ENCODE measurements at regions not wholly inside any gene's neighbourhood (a gene's known extent, or its start where the extent isn't known, plus 50 kb on each side); places are given as distances from the start of the nearest gene placed in this dataset.

DNA sequence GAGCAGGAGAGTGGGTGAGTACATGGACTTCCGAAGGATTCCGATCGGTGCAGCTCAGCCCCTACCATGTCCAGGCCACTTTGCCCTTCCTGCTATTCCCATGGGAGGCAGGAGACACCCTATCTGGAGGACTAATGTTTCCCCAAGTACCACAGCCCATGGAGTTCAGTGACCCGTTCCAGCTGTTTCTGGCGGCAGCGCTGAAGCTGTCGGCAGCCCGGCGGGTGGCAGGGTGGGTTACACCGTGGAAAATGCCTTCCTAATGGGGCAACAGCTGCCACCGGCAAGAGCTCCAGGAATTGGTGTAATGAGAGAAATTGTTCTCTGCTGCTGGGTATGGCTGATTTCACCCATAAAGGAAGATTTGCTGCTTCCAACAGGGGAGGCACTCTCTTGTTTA is 98.3 kb downstream of the MYCN start:
- TF ChIP-seq, protein P1, sequence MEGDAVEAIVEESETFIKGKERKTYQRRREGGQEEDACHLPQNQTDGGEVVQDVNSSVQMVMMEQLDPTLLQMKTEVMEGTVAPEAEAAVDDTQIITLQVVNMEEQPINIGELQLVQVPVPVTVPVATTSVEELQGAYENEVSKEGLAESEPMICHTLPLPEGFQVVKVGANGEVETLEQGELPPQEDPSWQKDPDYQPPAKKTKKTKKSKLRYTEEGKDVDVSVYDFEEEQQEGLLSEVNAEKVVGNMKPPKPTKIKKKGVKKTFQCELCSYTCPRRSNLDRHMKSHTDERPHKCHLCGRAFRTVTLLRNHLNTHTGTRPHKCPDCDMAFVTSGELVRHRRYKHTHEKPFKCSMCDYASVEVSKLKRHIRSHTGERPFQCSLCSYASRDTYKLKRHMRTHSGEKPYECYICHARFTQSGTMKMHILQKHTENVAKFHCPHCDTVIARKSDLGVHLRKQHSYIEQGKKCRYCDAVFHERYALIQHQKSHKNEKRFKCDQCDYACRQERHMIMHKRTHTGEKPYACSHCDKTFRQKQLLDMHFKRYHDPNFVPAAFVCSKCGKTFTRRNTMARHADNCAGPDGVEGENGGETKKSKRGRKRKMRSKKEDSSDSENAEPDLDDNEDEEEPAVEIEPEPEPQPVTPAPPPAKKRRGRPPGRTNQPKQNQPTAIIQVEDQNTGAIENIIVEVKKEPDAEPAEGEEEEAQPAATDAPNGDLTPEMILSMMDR (IDR thresholded peaks at IDR 0.05): no peak
- no peak for TF ChIP-seq POLR2A (IDR thresholded peaks at IDR 0.05)

Data from thyroid gland (tissue), 4 donors.